ENCODE measurements at regions not wholly inside any gene's neighbourhood (a gene's known extent, or its start where the extent isn't known, plus 50 kb on each side); places are given as distances from the start of the nearest gene placed in this dataset.

DNA sequence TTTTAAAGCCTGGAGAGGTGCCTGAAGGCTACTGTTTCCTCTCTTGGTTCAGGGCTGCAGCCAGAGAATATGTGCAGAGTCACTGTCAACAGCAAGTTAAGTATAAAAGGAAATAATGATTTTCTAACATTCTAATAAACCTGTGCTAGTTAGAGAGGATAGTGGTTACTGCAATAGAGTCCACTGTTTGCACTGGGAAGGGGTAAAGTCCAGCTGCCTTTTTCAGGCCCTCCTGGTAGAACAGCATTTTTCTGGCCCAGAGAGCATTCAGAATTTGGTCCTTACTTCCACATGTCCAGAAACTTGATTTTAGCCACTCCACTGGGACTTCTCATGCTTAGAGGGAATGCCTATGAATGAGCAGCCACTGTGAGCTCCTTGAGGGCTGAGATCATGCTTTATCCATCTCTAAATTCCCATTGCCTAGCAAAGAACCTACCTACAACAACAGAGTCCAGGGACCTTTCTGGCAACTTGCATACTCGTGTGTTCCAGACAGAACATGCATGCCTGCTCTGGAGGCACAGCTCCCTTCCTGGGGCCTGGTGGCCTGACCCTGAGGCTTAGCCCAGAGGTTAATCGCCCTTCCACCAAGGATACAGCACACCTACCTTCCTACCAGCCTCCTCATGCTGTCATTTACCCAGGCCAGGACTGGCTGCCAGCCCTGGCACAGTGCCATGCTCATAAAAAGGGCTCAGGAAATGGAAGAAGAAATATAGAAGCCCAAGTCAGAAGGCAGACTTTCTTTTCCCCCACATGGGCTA is 50.3 kb upstream of the ATP13A3 start (continued):
- TF ChIP-seq, protein P1, sequence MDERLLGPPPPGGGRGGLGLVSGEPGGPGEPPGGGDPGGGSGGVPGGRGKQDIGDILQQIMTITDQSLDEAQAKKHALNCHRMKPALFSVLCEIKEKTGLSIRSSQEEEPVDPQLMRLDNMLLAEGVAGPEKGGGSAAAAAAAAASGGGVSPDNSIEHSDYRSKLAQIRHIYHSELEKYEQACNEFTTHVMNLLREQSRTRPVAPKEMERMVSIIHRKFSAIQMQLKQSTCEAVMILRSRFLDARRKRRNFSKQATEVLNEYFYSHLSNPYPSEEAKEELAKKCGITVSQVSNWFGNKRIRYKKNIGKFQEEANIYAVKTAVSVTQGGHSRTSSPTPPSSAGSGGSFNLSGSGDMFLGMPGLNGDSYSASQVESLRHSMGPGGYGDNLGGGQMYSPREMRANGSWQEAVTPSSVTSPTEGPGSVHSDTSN (CRISPR knock-in tag; IDR thresholded peaks at IDR 0.05): no peak
- TF ChIP-seq, protein P2, sequence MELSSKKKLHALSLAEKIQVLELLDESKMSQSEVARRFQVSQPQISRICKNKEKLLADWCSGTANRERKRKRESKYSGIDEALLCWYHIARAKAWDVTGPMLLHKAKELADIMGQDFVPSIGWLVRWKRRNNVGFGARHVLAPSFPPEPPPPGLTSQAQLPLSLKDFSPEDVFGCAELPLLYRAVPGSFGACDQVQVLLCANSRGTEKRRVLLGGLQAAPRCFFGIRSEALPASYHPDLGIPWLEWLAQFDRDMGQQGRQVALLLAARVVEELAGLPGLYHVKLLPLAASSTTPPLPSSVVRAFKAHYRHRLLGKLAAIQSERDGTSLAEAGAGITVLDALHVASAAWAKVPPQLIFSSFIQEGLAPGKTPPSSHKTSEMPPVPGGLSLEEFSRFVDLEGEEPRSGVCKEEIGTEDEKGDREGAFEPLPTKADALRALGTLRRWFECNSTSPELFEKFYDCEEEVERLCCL (CRISPR knock-in tag; IDR thresholded peaks at IDR 0.05; ENCODE audit: borderline replicate concordance): no peak
- TF ChIP-seq MXD4 (CRISPR knock-in tag; IDR thresholded peaks at IDR 0.05): no peak; the same call in 1 of the 2 replicates
- no peak for TF ChIP-seq TRIM24 (CRISPR knock-in tag; IDR thresholded peaks at IDR 0.05)
- TF ChIP-seq RNF2 (conservative IDR thresholded peaks at IDR 0.05; ENCODE audit: low read depth): no peak
- no peak for TF ChIP-seq CBX2 (IDR thresholded peaks at IDR 0.05; ENCODE audit: low read depth, low read length)
- TF ChIP-seq CBX2 (CRISPR knock-in tag; IDR thresholded peaks at IDR 0.05; ENCODE audit: low read depth): no peak
- no peak for TF ChIP-seq ZNF207 (IDR thresholded peaks at IDR 0.05; ENCODE audit: borderline replicate concordance)
- TF ChIP-seq ZNF225 (CRISPR knock-in tag; IDR thresholded peaks at IDR 0.05): no peak
- TF ChIP-seq ATF5 (CRISPR knock-in tag; IDR thresholded peaks at IDR 0.05; ENCODE audit: low read depth): no peak
- TF ChIP-seq, protein P3, sequence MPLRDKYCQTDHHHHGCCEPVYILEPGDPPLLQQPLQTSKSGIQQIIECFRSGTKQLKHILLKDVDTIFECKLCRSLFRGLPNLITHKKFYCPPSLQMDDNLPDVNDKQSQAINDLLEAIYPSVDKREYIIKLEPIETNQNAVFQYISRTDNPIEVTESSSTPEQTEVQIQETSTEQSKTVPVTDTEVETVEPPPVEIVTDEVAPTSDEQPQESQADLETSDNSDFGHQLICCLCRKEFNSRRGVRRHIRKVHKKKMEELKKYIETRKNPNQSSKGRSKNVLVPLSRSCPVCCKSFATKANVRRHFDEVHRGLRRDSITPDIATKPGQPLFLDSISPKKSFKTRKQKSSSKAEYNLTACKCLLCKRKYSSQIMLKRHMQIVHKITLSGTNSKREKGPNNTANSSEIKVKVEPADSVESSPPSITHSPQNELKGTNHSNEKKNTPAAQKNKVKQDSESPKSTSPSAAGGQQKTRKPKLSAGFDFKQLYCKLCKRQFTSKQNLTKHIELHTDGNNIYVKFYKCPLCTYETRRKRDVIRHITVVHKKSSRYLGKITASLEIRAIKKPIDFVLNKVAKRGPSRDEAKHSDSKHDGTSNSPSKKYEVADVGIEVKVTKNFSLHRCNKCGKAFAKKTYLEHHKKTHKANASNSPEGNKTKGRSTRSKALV (CRISPR knock-in tag; IDR thresholded peaks at IDR 0.05): no peak
- no peak for TF ChIP-seq NFKBIZ (CRISPR knock-in tag; IDR thresholded peaks at IDR 0.05)
- no peak for TF ChIP-seq KLF15 (CRISPR knock-in tag; IDR thresholded peaks at IDR 0.05; ENCODE audit: borderline replicate concordance)
- TF ChIP-seq, protein P4, sequence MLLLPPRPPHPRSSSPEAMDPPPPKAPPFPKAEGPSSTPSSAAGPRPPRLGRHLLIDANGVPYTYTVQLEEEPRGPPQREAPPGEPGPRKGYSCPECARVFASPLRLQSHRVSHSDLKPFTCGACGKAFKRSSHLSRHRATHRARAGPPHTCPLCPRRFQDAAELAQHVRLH (CRISPR knock-in tag; IDR thresholded peaks at IDR 0.05; ENCODE audit: borderline replicate concordance, low read depth): no peak
- no peak for TF ChIP-seq PLRG1 (conservative IDR thresholded peaks at IDR 0.05)
- no peak for TF ChIP-seq TCF12 (IDR thresholded peaks at IDR 0.05)
- TF ChIP-seq TCF12 (CRISPR knock-in tag; IDR thresholded peaks at IDR 0.05): no peak
- TF ChIP-seq NCOA2 (CRISPR knock-in tag; IDR thresholded peaks at IDR 0.05): peak; percentile 29; the same call in 1 of the 2 replicates
- no peak; the same call in 1 of the 2 replicates for TF ChIP-seq ZSCAN5A (CRISPR knock-in tag; IDR thresholded peaks at IDR 0.05; ENCODE audit: borderline replicate concordance)
- no peak for TF ChIP-seq MBNL3 (CRISPR knock-in tag; conservative IDR thresholded peaks at IDR 0.05)
